ENCODE measurements at regions not wholly inside any gene's neighbourhood (a gene's known extent, or its start where the extent isn't known, plus 50 kb on each side); places are given as distances from the start of the nearest gene placed in this dataset.
"Not testable (repeated sequence)": the region's sequence is repeated elsewhere in the genome, so short reads cannot be mapped to it uniquely, and the experiment has no call there.

GRCh38 chr17:77288115-77288619 is 147.4 kb downstream of the SEC14L1 start:
- DNase-seq (ENCODE audit: insufficient read length, low spot score) (no peak), FAIRE-seq (no peak)
- TF ChIP-seq PAX5 (IDR thresholded peaks at IDR 0.05; ENCODE audit: insufficient read depth, low read length, severe bottlenecking), result no peak
- no peak for TF ChIP-seq POLR2AphosphoS5 (IDR thresholded peaks at IDR 0.05; ENCODE audit: low read depth, low read length)
- TF ChIP-seq TAF1 (IDR thresholded peaks at IDR 0.05; ENCODE audit: low read depth, low read length), result no peak
- TF ChIP-seq POLR2A (IDR thresholded peaks at IDR 0.05; ENCODE audit: low read depth, low read length), result no peak
- TF ChIP-seq SPI1 (IDR thresholded peaks at IDR 0.05; ENCODE audit: low read depth, low read length), result no peak
- TF ChIP-seq POU2F2 (IDR thresholded peaks at IDR 0.05; ENCODE audit: low read depth, low read length), result no peak

- DNase-seq (ENCODE audit: insufficient read length, low spot score); FAIRE-seq: not testable (repeated sequence)
Observed at GRCh38 chr17:77290759-77291558, 150.2 kb downstream of the SEC14L1 start.

GRCh38 chr17:77291591-77292386 is 151.0 kb downstream of the SEC14L1 start:
- DNase-seq (ENCODE audit: insufficient read length, low spot score), result no peak
- TF ChIP-seq PAX5 (IDR thresholded peaks at IDR 0.05; ENCODE audit: insufficient read depth, low read length, severe bottlenecking) (no peak), POLR2AphosphoS5 (IDR thresholded peaks at IDR 0.05; ENCODE audit: low read depth, low read length) (no peak), POU2F2 (IDR thresholded peaks at IDR 0.05; ENCODE audit: low read depth, low read length) (no peak), TAF1 (IDR thresholded peaks at IDR 0.05; ENCODE audit: low read depth, low read length) (no peak), SPI1 (IDR thresholded peaks at IDR 0.05; ENCODE audit: low read depth, low read length) (no peak), POLR2A (IDR thresholded peaks at IDR 0.05; ENCODE audit: low read depth, low read length) (no peak)
- FAIRE-seq, result no peak

- TF ChIP-seq POU2F2 (IDR thresholded peaks at IDR 0.05; ENCODE audit: low read depth, low read length) (no peak), SPI1 (IDR thresholded peaks at IDR 0.05; ENCODE audit: low read depth, low read length) (no peak), PAX5 (IDR thresholded peaks at IDR 0.05; ENCODE audit: insufficient read depth, low read length, severe bottlenecking) (no peak), POLR2AphosphoS5 (IDR thresholded peaks at IDR 0.05; ENCODE audit: low read depth, low read length) (no peak), POLR2A (IDR thresholded peaks at IDR 0.05; ENCODE audit: low read depth, low read length) (no peak), TAF1 (IDR thresholded peaks at IDR 0.05; ENCODE audit: low read depth, low read length) (no peak)
- no peak for DNase-seq (ENCODE audit: insufficient read length, low spot score)
- no peak for FAIRE-seq
Observed at GRCh38 chr17:77294761-77295160, 154.0 kb downstream of the SEC14L1 start.

- FAIRE-seq (no peak), DNase-seq (ENCODE audit: insufficient read length, low spot score) (no peak)
- TF ChIP-seq PAX5 (IDR thresholded peaks at IDR 0.05; ENCODE audit: insufficient read depth, low read length, severe bottlenecking), result no peak
- no peak for TF ChIP-seq POLR2A (IDR thresholded peaks at IDR 0.05; ENCODE audit: low read depth, low read length)
- TF ChIP-seq POU2F2 (IDR thresholded peaks at IDR 0.05; ENCODE audit: low read depth, low read length), result no peak
- TF ChIP-seq TAF1 (IDR thresholded peaks at IDR 0.05; ENCODE audit: low read depth, low read length), result no peak
- TF ChIP-seq POLR2AphosphoS5 (IDR thresholded peaks at IDR 0.05; ENCODE audit: low read depth, low read length), result no peak
- no peak for TF ChIP-seq SPI1 (IDR thresholded peaks at IDR 0.05; ENCODE audit: low read depth, low read length)
Observed at GRCh38 chr17:77295241-77295853, 154.6 kb downstream of the SEC14L1 start.

- no peak for TF ChIP-seq PAX5 (IDR thresholded peaks at IDR 0.05; ENCODE audit: insufficient read depth, low read length, severe bottlenecking)
- no peak for TF ChIP-seq POLR2AphosphoS5 (IDR thresholded peaks at IDR 0.05; ENCODE audit: low read depth, low read length)
- TF ChIP-seq POLR2A (IDR thresholded peaks at IDR 0.05; ENCODE audit: low read depth, low read length), result no peak
- no peak for TF ChIP-seq SPI1 (IDR thresholded peaks at IDR 0.05; ENCODE audit: low read depth, low read length)
- TF ChIP-seq TAF1 (IDR thresholded peaks at IDR 0.05; ENCODE audit: low read depth, low read length), result no peak
- no peak for TF ChIP-seq POU2F2 (IDR thresholded peaks at IDR 0.05; ENCODE audit: low read depth, low read length)
- DNase-seq (ENCODE audit: insufficient read length, low spot score) (no peak), FAIRE-seq (no peak)
Observed at GRCh38 chr17:77296769-77297409, 156.1 kb downstream of the SEC14L1 start.

GRCh38 chr17:77297693-77298666 is 157.2 kb downstream of the SEC14L1 start:
- TF ChIP-seq POLR2AphosphoS5 (IDR thresholded peaks at IDR 0.05; ENCODE audit: low read depth, low read length) (no peak), SPI1 (IDR thresholded peaks at IDR 0.05; ENCODE audit: low read depth, low read length) (no peak), TAF1 (IDR thresholded peaks at IDR 0.05; ENCODE audit: low read depth, low read length) (no peak), POLR2A (IDR thresholded peaks at IDR 0.05; ENCODE audit: low read depth, low read length) (no peak), POU2F2 (IDR thresholded peaks at IDR 0.05; ENCODE audit: low read depth, low read length) (no peak), PAX5 (IDR thresholded peaks at IDR 0.05; ENCODE audit: insufficient read depth, low read length, severe bottlenecking) (no peak)
- FAIRE-seq, result no peak
- DNase-seq (ENCODE audit: insufficient read length, low spot score), result no peak

GRCh38 chr17:77298811-77299210 is 158.0 kb downstream of the SEC14L1 start:
- DNase-seq (ENCODE audit: insufficient read length, low spot score) (no peak), FAIRE-seq (no peak)
- TF ChIP-seq POU2F2 (IDR thresholded peaks at IDR 0.05; ENCODE audit: low read depth, low read length) (no peak), SPI1 (IDR thresholded peaks at IDR 0.05; ENCODE audit: low read depth, low read length) (no peak), PAX5 (IDR thresholded peaks at IDR 0.05; ENCODE audit: insufficient read depth, low read length, severe bottlenecking) (no peak), POLR2AphosphoS5 (IDR thresholded peaks at IDR 0.05; ENCODE audit: low read depth, low read length) (no peak), TAF1 (IDR thresholded peaks at IDR 0.05; ENCODE audit: low read depth, low read length) (no peak), POLR2A (IDR thresholded peaks at IDR 0.05; ENCODE audit: low read depth, low read length) (no peak)
